GM12878 (cell line): ENCODE measurements at regions not wholly inside any gene's neighbourhood (a gene's known extent, or its start where the extent isn't known, plus 50 kb on each side); places are given as distances from the start of the nearest gene placed in this dataset.

Experiments used
- BRCA1 ChIP-seq: IDR thresholded peaks from 2 replicates; pipeline ENCODE4 v1.6.1; 2011; ENCODE audit warnings: low read depth, low read length, improper control_type of control experiment
- ESRRA ChIP-seq: IDR thresholded peaks from 2 replicates; pipeline ENCODE4 v1.6.1; 2012; ENCODE audit warnings: mild to moderate bottlenecking, low read length, improper control_type of control experiment
- FOXK2 ChIP-seq: fragments of 450-650 bp; IDR thresholded peaks from 2 replicates; pipeline ENCODE4 v1.6.1; 2017; ENCODE audit warnings: mild to moderate bottlenecking, moderate library complexity
- KAT2A ChIP-seq: conservative IDR thresholded peaks from 2 replicates; pipeline ENCODE4 v1.6.1; 2011; ENCODE audit warnings: low read depth, low read length; ENCODE audit not compliant: control insufficient read depth
- NBN ChIP-seq: fragments of 450-650 bp; IDR thresholded peaks from 2 replicates; pipeline ENCODE4 v1.6.1; 2016
- NFXL1 ChIP-seq: fragments of 450-650 bp; IDR thresholded peaks from 2 replicates; pipeline ENCODE4 v1.6.1; 2017; ENCODE audit warnings: antibody characterized with exemption, mild to moderate bottlenecking, borderline replicate concordance
- ZNF24 ChIP-seq: fragments of 450-650 bp; IDR thresholded peaks from 2 replicates; pipeline ENCODE4 v1.6.1; 2017; ENCODE audit warnings: antibody characterized with exemption, mild to moderate bottlenecking
- TF ChIP-seq, protein P1 (sequence below): fragments of 450-650 bp; IDR thresholded peaks from 2 replicates; pipeline ENCODE4 v1.6.1; 2018; ENCODE audit warnings: mild to moderate bottlenecking, low read depth, moderate library complexity; ENCODE audit not compliant: partially characterized antibody
- TF ChIP-seq, protein P2 (sequence below): IDR thresholded peaks from 2 replicates; pipeline ENCODE4 v1.6.1; 2011; ENCODE audit warnings: low read depth, mild to moderate bottlenecking, low read length, moderate library complexity, borderline replicate concordance; ENCODE audit errors: extremely low read depth
- TF ChIP-seq, protein P3 (sequence below): fragments of 150-350 bp; IDR thresholded peaks from 2 replicates; pipeline ENCODE4 v1.6.1; 2014; ENCODE audit warnings: mild to moderate bottlenecking, low read depth, low read length
- TF ChIP-seq, protein P4 (sequence below): IDR thresholded peaks from 2 replicates; pipeline ENCODE4 v1.6.1; 2011; ENCODE audit warnings: borderline replicate concordance, low read depth, mild to moderate bottlenecking, moderate library complexity, mixed read lengths, low read length; ENCODE audit not compliant: insufficient read depth; ENCODE audit errors: extremely low read length

DNA sequence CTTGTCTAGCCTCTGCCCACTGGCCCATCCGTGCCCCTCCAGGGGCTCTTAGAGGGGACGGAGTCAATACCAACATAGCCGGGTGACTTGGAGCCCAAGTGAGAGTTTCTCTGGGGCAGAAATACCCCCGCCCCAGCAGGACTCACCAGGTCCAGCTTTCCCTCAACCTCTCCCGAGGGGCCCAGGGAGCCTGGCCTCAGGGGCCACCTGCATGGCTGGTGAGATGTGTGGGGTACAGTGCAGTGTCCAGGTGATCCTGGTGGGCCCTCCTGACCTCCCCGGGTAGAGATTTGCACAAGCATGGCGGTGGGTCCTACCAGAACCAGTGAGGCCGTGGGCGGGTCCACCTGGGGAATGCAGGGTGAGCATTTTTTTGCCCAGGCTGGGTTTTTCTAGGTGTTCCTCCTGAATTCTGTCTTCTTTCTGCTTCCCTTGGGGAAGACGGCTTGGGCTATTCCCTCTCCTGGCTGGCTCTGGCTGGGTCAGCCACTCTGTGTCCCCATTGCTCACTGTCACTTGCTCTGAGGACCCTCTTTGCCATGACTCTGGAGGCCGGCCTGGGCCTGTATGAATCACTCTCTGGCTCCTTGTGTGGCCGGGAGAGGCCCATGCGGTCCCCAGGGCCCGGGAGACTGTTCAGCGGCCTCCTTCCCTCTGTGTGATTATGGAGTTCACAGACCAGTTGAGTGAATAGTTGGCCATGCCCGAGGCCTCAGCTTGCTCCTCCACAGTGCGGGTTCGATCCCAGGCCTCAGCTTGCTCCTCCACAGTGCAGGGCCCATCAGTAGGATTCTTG is 71.0 kb upstream of the NKX1-1 start (continued):
- TF ChIP-seq FOXK2 (no peak), ESRRA (no peak), NBN (no peak), ZNF24 (no peak), BRCA1 (no peak), KAT2A (no peak), NFXL1 (no peak)
- TF ChIP-seq, protein P1, sequence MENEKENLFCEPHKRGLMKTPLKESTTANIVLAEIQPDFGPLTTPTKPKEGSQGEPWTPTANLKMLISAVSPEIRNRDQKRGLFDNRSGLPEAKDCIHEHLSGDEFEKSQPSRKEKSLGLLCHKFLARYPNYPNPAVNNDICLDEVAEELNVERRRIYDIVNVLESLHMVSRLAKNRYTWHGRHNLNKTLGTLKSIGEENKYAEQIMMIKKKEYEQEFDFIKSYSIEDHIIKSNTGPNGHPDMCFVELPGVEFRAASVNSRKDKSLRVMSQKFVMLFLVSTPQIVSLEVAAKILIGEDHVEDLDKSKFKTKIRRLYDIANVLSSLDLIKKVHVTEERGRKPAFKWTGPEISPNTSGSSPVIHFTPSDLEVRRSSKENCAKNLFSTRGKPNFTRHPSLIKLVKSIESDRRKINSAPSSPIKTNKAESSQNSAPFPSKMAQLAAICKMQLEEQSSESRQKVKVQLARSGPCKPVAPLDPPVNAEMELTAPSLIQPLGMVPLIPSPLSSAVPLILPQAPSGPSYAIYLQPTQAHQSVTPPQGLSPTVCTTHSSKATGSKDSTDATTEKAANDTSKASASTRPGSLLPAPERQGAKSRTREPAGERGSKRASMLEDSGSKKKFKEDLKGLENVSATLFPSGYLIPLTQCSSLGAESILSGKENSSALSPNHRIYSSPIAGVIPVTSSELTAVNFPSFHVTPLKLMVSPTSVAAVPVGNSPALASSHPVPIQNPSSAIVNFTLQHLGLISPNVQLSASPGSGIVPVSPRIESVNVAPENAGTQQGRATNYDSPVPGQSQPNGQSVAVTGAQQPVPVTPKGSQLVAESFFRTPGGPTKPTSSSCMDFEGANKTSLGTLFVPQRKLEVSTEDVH: no peak
- TF ChIP-seq, protein P2, sequence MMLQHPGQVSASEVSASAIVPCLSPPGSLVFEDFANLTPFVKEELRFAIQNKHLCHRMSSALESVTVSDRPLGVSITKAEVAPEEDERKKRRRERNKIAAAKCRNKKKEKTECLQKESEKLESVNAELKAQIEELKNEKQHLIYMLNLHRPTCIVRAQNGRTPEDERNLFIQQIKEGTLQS: no peak
- TF ChIP-seq, protein P3, sequence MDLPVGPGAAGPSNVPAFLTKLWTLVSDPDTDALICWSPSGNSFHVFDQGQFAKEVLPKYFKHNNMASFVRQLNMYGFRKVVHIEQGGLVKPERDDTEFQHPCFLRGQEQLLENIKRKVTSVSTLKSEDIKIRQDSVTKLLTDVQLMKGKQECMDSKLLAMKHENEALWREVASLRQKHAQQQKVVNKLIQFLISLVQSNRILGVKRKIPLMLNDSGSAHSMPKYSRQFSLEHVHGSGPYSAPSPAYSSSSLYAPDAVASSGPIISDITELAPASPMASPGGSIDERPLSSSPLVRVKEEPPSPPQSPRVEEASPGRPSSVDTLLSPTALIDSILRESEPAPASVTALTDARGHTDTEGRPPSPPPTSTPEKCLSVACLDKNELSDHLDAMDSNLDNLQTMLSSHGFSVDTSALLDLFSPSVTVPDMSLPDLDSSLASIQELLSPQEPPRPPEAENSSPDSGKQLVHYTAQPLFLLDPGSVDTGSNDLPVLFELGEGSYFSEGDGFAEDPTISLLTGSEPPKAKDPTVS: no peak
- TF ChIP-seq, protein P4, sequence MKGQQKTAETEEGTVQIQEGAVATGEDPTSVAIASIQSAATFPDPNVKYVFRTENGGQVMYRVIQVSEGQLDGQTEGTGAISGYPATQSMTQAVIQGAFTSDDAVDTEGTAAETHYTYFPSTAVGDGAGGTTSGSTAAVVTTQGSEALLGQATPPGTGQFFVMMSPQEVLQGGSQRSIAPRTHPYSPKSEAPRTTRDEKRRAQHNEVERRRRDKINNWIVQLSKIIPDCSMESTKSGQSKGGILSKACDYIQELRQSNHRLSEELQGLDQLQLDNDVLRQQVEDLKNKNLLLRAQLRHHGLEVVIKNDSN: no peak
